GM18519 (cell line): ENCODE measurements at regions not wholly inside any gene's neighbourhood (a gene's known extent, or its start where the extent isn't known, plus 50 kb on each side); places are given as distances from the start of the nearest gene placed in this dataset.
"Not testable (repeated sequence)": the region's sequence is repeated elsewhere in the genome, so short reads cannot be mapped to it uniquely, and the experiment has no call there.

Experiments
- ATAC-seq: cut with Tn5 transposase; IDR thresholded peaks from one replicate; pipeline ENCODE4 v1.9.1; 2021; ENCODE audit warnings: mild to moderate bottlenecking, moderate library complexity; ENCODE audit not compliant: unreplicated experiment, low FRiP score

DNA sequence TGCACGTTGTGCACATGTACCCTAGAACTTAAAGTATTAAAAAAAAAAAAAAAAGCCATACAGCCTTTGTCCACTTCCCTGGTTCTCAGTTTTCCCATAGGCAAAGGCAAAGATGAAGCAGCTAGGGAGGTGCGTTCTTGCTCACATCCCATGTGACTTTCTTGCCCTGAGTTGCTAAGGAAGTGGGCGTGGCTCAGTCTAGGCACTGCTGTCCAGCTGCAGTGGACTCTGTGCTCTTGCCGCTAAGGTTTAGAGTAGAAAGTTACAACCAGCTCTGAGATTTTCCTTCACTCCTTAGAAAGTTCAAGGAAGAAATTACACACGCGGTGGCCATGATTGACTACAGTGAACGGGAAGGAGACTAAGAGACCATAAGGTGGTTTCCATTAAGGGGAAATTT is 144.7 kb downstream of the NAA11 start:
- no peak for ATAC-seq

DNA sequence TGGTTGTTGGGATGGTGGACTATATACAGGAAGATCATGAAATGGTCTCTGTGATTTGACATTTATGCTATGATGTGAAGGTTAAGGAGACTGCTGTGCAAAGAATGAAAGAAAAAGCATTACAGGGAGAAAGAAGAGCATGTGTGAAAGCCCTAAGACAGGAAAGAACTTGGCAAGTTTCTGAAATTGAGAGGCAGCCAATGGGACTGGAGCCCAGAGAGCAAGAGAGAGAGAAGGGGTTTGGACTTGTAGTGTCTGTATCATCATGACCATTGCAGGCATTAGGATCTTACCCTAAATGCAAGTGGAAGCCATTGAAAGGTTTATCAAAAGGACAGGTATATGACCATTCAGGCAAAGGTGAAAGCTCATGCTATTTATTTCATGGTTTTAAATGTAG is 147.1 kb downstream of the NAA11 start:
- no peak for ATAC-seq

DNA sequence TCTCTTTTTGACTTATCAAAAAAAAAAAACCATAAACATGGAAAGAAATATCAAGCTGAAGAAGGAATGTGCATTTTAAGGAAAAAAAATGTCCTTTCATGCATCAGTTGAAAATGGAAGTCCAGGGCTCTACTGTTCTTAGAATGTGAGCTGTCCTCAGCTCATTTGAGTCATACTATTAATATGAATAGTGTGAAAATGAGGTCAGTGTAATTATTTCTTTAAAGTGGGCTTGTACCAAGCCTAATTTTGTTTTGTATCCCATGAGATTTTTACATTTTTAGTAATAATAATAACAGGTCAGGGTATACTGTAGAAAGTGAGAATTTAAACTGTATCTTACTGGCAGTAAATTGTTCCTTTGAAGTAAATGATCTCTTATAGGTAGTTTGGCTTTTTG is 148.5 kb downstream of the NAA11 start:
- peak; percentile 58 for ATAC-seq

DNA sequence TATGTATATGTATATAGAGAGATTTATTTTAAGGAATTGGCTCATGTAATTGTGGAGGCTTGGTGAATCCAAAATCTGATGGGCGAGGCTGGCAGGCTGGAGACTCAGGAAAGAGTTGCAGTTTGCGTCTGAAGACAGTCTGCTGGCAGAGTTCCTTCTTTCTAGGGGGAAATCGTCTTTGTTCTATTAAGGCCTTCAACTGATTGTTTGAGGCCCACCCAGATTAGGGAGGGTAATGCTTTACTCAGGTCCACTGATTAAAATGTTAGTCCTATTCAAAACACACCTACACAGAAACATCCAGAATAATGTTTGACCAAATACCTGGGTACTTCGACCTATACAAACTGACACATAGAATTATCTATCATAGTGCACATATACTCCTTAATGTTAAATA is 149.5 kb downstream of the NAA11 start:
- ATAC-seq: no peak

DNA sequence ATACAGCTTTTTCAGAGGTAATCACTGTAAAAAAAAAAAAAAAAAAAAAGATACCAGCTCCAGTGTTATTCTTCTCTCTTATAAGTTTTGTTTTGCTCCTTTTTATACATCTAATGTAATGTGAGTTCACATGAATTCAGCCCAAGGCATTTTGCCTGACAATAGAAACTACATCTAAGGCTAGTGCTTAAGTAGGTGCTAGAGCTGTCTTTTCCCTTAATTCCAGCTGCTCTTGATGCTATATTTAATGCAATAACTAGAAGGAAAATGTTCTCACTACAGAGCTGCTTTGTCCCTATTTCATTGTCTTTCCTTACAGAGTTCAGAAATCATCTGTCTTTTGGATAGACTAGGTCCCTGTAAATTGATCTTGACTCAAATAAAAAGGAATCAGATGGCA is 150.1 kb downstream of the NAA11 start:
- no peak for ATAC-seq

DNA sequence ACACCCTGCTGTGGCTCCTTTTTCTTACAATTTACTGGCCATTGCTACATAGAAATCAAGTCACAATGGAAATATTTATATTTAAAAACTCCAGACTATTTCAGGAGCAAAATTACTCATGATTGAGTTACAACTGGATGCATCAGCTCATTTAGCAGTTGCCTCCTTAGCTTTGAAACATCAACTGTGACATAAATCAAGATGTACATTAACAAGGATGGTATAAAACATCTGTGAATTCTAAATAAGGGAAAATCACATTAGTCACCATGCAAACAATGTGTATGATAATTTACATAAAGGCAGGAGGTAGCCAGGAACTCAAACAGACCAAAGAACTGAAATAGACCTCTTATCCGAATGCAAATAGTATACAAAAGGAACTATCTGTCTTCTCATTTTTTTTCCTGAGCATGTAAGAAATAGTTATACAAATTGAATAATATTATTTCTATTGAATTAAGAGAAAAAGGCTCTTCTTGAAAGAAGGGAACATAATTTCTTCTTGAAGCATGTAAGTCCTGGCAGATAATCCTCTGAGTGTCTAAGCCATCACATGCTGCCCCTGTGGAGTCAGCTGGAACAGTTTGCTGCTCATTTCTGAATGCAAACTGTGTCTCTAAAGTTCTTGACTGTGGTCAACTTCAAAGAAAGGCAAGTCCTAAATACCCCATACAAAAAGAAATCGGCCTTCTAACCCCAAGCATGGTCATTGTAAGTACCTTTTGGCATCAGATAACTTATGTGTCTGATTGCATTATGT is 151.2 kb downstream of the NAA11 start:
- no peak for ATAC-seq

DNA sequence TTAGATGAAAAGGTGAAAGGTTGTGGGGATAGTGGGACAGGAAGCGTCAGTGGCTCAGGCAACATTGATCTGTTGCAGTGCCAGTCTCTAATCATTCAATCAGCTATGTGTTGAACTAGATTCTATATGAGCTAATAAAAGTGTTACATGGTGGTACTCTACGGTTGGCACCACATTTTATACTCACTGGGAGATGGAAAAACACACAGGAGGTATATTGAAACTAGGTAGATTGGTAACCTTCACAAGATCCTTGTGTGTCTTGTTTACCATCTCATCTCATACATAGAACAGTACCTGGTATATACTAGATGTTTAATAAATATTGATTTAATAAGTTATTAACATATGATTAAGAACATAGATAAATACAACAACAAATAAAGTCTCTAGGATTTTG is 152.7 kb downstream of the NAA11 start:
- no peak for ATAC-seq

DNA sequence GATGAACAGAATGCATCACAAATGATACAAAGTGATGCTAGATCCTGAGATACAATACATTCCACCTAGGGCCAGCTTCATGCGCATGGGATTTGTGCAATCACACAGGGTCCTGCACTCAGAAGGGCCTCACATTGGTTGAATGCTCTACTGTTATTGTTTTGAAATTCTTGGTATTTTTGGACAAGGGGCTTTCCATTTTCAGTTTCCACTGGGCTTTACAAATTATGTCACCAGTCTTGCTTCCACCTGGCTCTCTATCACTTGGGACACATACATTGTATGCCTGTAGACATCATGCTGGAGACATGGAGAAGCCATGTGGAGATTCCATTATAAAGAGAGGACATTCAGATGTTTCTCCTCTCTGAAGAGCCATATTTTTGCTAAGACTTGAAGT is 155.8 kb downstream of the NAA11 start:
- ATAC-seq: peak; percentile 45

DNA sequence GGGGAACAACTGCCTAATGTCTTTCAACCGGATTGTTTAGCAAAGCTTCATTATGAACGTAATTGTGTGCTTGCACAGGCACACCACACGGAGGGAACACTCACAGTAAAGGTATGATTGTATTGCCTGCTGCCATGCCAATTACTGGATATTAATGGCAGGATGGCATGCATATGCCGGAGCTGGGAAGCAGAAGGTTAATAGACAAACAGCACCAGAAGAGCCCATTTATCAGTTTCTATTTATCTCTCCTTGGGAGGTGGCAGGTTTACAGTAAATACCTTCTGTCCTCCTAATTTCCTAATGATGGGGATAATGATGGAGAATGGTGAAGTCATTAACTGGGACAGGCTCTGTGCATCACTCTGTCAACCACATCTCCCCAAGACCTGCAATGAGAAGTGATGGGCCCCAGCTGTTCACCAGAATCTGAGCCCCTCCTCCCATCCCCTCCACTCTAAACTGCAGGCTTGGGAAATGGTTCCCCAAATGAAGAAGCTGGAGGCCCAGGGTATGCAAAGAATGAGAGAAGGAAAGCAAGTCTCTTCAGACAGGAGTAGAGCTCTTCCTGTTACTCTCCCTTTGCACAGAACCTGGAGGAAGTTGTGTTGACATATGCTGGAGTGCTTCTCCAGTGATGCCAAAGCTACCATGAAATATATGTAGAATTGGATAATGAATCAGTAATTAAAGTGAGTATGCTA is 160.8 kb downstream of the NAA11 start:
- ATAC-seq: no peak

DNA sequence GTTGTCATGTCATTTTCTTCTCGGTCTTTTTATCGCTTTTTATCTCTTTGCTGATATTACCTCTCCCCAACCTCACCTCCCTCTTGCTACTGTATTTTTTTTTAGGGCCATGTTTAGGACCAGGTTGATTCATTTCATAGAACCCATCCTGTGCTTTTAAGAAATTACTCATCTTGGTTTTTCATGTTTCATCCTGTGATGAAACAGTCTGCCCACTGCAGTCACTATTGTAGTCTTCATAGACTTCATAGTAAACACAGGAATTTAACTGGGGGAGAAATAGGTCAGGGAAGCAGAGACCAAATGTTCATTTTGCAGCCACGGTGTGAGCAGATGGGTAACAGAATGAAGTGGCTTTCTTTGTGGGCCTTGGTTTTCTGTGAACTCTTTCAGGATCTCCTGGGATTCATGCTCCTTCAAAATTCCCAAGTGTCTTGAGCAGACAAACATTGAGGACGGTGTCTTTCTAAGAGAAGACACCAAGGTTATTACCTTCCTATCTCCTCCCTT is 161.8 kb downstream of the NAA11 start:
- ATAC-seq: peak; percentile 78

DNA sequence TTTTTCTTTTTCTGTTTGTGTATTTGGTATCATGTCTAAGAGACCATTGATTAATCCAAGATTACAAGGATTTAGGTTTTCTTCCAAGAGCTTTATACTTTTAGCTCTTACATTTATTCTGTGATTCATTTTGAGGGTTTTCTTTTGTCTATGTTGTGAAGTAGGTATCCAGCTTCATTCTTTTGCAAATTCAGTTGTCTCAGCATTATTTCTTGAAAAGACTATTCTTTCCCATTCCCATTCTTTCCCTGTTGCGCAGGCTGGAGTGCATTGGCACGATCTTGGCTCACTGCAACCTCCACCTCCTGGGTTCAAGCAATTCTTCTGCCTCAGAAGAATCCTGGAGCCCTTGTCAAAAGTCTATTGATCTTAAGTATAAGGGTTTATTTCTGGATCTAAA is 164.9 kb downstream of the NAA11 start:
- ATAC-seq: no peak

DNA sequence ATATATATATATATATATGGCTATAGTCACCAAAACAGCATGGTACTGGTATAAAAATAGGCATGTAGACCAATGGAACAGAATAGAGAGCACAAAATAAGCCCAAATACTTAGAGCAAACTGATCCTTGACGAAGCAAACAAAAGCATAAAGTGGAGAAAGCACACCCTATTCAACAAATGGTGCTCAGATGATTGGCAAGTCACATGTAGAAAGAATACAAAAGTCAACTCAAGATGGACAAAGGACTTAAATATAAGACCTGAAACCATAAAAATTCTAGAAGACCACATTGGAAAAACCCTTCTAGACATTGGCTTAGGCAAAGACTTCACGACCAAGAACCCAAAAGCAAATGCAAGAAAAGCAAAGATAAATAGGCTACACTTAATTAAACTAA is 167.2 kb downstream of the NAA11 start:
- ATAC-seq: not testable (repeated sequence)

DNA sequence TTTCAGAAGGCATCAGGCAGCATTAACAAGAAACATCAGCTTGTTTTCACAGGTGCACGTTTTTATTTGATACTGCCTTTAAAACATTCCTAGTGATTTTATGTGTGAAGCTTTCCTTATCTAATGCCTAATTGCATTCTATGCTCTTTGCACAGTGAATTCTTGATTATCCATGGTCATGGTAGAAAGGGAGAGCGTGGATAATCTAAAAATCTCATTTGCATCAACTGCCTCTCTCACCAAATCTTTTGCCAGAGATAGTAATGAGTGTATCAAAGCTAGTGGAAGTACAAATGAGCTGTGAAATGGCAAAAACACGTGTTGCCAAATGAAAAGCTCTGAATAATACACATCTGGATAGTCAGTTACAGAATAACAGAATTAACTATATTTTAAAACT is 170.5 kb downstream of the NAA11 start:
- ATAC-seq: no peak

DNA sequence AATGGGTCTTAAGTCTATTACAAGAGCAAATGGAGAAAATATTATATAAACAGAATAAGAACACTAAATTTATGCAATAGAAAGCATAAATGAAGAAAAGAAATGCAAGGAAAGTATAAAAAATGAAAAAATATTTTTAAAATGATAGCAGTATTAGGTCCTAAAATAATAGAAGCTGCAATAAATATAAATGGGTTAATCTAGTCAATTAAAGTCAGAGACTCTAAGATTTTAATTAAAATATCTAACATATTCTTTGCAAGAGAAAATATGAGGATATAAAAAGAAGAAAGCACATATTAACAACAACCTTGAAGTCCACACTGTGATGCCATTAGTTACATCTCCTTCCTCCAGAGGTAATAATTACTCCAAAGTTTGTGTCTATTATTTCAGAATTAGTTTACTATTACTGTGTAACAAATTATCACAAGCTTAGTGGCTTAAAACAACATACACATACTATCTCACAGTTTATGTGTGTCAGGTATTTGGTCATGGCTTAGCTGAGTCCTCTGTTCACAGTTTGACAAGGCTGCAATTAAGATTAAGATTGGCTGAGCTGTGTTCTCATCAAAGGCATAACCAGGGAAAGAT is 174.9 kb downstream of the NAA11 start:
- ATAC-seq: no peak

DNA sequence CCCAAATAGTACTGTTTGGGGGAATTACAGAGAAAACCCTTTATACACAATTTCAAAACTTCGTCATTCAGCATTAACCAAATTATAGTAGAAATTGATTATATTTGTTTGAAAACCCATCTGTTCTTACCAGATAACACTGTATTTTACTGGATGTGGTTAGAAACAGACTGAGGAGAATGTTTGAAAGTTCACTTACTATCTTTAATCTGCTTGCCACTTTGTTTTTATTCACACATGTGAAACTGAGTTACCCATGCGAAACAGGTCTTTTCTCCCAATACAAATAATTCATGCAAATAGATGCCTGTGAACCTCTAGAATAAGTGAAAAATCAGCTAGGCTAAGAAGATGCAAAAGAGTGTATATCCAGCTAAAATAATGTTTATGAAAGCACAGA is 177.5 kb downstream of the NAA11 start:
- ATAC-seq: no peak

DNA sequence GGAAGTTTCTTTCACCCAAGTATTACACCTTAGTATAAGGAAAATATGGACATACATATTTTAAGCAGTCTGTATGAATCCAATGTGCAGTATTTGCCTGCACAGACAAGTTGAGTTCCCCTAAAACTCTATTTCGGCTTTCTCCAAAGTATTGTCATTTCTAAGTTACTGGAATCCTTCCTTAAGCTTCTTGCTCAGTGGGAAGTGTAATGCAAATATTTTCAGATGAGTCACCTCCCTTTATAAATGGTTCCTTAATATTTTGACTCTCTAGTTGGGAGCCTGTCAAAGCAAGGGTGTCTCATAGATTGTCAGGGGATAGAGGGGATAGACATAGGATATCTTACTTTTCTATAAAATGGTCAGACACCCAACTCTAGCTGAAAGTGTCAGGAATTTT is 178.6 kb downstream of the NAA11 start:
- no peak for ATAC-seq

DNA sequence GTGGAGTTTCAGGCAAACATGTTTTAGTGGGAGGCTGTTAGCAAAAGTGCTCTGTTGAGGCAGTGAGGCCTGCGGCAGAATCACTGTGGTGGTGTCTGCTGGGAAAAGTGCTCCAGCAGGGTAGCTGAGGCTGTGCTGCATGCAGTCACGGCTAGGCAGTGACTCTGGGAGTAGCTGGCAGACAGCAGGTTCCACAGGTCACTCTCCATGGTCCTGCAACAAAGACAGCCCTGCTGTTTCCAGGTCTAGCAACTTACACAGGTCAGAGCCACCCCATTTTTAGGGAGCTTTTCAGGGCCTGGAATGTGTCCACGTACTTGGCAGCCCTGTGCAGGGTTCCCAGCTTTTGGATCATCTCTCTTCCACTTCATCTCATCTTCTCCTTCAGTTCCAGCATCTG is 184.3 kb downstream of the NAA11 start:
- ATAC-seq: no peak

DNA sequence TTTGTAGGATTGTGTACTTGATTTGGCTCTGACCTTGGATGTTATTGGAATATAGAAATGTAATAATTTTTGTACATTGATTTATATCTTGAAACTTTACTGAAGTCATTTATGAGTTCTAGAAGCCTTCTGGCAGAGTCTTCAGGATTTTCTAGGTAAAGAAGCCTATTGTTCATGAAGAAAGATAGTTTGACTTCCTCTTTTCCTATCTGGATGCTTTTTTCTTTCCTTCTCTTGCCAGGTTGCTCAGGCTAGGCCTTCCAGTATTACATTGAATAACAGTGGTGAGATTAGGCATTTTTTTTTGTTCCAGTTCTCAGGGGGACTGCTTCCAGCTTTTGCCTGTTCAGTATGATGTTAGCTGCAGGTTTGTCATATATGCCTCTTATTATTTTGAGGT is 191.1 kb downstream of the NAA11 start:
- no peak for ATAC-seq

DNA sequence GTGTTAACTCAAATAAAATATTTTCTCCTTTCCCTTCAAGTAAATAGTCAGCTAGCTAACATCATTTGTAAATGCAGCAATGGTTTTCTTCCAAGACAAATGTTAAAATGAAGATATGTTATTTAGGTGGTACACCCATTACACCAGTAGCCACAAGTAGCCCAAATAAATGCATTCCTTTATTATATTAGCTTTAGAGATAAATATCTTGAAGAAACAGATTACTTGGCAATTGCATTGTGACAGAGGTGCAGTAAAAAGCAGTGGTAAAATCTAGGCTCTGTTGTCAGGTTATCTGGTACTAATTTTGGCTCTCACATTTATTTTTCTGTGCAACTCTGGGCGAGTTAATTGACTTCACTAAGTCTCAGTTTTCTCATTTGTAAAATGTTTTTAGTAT is 193.0 kb downstream of the NAA11 start:
- ATAC-seq: no peak

DNA sequence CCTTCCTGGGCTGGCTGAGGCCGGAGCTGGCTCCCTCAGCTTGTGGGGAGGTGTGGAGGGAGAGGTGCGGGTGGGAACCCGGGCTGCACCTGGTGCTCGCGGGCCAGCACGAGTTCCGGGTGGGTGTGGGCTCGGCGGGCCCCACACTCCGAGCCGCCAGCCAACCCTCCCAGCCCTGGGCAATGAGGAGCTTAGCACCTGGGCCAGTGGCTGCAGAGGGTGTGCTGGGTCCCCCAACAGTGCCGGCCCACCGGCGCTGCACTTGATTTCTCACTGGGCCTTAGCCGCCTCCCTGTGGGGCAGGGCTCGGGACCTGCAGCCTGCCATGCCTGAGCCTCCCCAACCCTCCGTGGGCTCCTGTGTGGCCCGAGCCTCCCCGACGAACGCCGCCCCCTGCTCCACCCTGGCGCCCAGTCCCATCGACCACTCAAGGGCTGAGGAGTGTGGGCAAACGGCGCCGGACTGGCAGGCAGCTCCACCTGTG is 182.7 kb upstream of the PAQR3 start:
- ATAC-seq: no peak

DNA sequence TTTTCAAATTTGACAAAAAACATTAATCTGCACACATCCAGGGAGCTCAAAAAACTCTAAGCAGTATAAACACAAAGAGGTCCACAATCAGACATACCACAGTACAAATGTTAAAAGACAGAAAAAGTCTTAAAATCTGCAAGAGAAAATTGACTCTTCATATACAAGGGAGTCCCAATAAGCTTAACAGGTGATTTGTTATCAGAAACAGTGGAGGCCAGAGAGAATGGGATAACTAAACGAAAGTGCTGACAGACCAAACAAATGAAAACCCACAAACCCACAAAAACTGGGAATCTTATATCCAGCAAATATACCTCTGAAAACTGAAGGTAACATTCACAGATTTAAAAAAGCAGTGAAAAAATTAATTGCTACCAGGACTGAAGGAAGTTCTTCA is 182.0 kb upstream of the PAQR3 start:
- no peak for ATAC-seq

DNA sequence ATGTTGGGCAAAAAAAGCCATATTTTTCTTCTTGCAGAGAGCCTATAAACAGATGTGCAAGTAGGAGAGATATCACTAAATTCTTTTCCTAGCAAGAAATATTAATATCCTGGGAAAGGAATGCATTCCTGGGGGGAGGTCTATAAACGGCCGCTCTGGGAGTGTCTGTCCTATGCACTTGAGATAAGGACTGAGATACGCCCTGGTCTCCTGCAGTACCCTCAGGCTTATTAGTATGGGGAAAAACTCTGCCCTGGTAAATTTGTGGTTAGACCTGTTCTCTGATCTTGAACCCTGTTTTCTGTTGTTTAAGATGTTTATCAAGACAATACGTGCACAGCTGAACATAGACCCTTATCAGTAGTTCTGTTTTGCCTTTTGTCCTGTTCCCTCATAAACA is 177.8 kb upstream of the PAQR3 start:
- not testable (repeated sequence) for ATAC-seq
